ENCODE measurements at regions not wholly inside any gene's neighbourhood (a gene's known extent, or its start where the extent isn't known, plus 50 kb on each side); places are given as distances from the start of the nearest gene placed in this dataset.

GRCh38 chr16:65500919-65501318, 379.1 kb upstream of the CDH11 start:
- no peak overlapping the region for H3K4me3 ChIP-seq (ENCODE audit: control insufficient read depth, low read depth, low read length)
- no peak for DNase-seq (ENCODE audit: low read depth)

GRCh38 chr16:65500007-65500406, 378.1 kb upstream of the CDH11 start:
- no peak overlapping the region for H3K4me3 ChIP-seq (ENCODE audit: control insufficient read depth, low read depth, low read length)
- no peak for TF ChIP-seq CTCF (conservative IDR thresholded peaks at IDR 0.05; ENCODE audit: control insufficient read depth, insufficient read depth, low read depth, low read length)
- DNase-seq (ENCODE audit: low read depth) = no peak

More at GRCh38 chr16:65500919-65501318, 379.1 kb upstream of the CDH11 start:
- TF ChIP-seq CTCF (conservative IDR thresholded peaks at IDR 0.05; ENCODE audit: control insufficient read depth, insufficient read depth, low read depth, low read length) = no peak

GRCh38 chr16:65499566-65499965, 377.7 kb upstream of the CDH11 start:
- no peak for DNase-seq (ENCODE audit: low read depth)
- TF ChIP-seq CTCF (conservative IDR thresholded peaks at IDR 0.05; ENCODE audit: control insufficient read depth, insufficient read depth, low read depth, low read length) = no peak
- H3K4me3 ChIP-seq (ENCODE audit: control insufficient read depth, low read depth, low read length) = no peak overlapping the region

GRCh38 chr16:65497571-65497970, 375.7 kb upstream of the CDH11 start:
- TF ChIP-seq CTCF (conservative IDR thresholded peaks at IDR 0.05; ENCODE audit: control insufficient read depth, insufficient read depth, low read depth, low read length) = no peak
- no peak overlapping the region for H3K4me3 ChIP-seq (ENCODE audit: control insufficient read depth, low read depth, low read length)
- no peak for DNase-seq (ENCODE audit: low read depth)

GRCh38 chr16:65495106-65495505, 373.2 kb upstream of the CDH11 start:
- DNase-seq (ENCODE audit: low read depth) = no peak
- no peak for TF ChIP-seq CTCF (conservative IDR thresholded peaks at IDR 0.05; ENCODE audit: control insufficient read depth, insufficient read depth, low read depth, low read length)
- H3K4me3 ChIP-seq (ENCODE audit: control insufficient read depth, low read depth, low read length) = no peak overlapping the region

- H3K4me3 ChIP-seq (ENCODE audit: control insufficient read depth, low read depth, low read length) = no peak overlapping the region
- no peak for DNase-seq (ENCODE audit: low read depth)
- no peak for TF ChIP-seq CTCF (conservative IDR thresholded peaks at IDR 0.05; ENCODE audit: control insufficient read depth, insufficient read depth, low read depth, low read length)
Measured at GRCh38 chr16:65494609-65495008, 372.7 kb upstream of the CDH11 start.

- no peak for TF ChIP-seq CTCF (conservative IDR thresholded peaks at IDR 0.05; ENCODE audit: control insufficient read depth, insufficient read depth, low read depth, low read length)
- DNase-seq (ENCODE audit: low read depth) = no peak
Measured at GRCh38 chr16:65494080-65494479, 372.2 kb upstream of the CDH11 start.

More at GRCh38 chr16:65494080-65494479, 372.2 kb upstream of the CDH11 start:
- H3K4me3 ChIP-seq (ENCODE audit: control insufficient read depth, low read depth, low read length) = no peak overlapping the region

Measured in fibroblast of mammary gland (primary cell).